GM12873 (cell line): ENCODE measurements at regions not wholly inside any gene's neighbourhood (a gene's known extent, or its start where the extent isn't known, plus 50 kb on each side); places are given as distances from the start of the nearest gene placed in this dataset.

Source experiments
- CTCF ChIP-seq: IDR thresholded peaks from 2 replicates; pipeline ENCODE4 v1.5.1; 2012; ENCODE audit warnings: low read depth, mild to moderate bottlenecking, moderate library complexity, low read length, control low read depth; ENCODE audit not compliant: insufficient read depth; ENCODE audit errors: missing control alignments

DNA sequence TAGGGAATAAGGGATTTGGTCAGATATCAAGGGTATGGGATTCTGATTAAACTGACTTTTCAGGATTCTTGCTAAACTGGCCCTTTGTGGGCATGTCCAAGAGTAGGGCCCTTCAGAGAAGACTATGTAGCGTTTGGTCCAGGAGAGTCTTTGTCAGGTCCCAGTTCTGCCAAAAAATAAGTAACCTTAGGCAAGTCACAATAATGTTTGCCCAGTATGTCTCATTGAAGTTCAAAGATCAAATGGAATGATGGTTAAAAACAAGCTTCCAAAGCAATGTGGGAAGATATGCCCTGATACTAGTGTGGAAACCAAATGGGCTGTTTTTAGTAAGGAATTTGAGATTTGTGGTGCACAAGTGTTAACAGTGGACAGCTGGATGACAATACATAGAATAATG, 454.4 kb downstream of the WDR72 start:
- no peak for TF ChIP-seq CTCF

GRCh38 chr15:53297828-53298227, 461.6 kb downstream of the WDR72 start:
- no peak for TF ChIP-seq CTCF

- no peak for TF ChIP-seq CTCF
These were observed 462.9 kb downstream of the WDR72 start for GRCh38 chr15:53296603-53297002.

GRCh38 chr15:53295574-53295973, 463.9 kb downstream of the WDR72 start:
- TF ChIP-seq CTCF = no peak

- no peak for TF ChIP-seq CTCF
These were observed 470.9 kb downstream of the WDR72 start for GRCh38 chr15:53288542-53288941.

DNA sequence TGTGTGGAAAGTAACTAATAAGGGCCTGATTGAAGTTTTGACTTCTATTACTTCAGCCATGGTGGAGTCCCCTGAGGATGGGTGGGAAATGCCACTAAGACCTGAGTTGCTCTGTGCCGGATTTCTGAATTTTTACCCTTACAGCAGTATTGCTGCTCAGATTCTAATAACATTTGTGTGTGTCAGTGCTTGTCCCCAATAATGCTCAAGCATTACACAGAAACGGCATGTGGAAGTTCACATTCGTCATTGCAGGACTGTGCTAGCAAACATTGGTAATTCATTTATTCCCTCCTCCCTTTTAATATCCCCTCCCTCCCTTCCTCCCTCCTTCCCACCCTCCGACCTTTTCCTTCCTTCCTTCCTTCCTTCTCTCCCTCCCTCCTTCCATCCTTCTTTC, 484.5 kb upstream of the ONECUT1 start:
- TF ChIP-seq CTCF = no peak

DNA sequence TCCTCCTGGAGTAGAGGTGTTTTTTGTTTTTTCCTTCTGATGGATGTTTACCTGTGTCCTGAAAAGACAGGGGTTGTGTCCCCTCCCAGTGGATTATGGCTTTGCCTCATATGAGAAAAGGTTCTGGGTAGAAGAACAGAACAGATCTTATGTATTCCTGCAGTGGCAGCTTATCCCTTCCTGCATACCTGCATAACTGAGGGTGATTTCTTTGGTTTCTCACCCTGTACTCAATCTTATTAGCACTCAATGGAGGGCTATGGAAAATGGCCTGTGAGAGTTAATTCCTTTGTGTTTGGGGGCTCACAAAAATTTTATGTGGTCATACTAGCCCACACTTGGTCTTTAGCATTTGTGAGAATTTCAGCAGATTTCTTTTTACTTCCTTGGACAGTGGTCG, 482.0 kb upstream of the ONECUT1 start:
- TF ChIP-seq CTCF = no peak
